ENCODE measurements at regions not wholly inside any gene's neighbourhood (a gene's known extent, or its start where the extent isn't known, plus 50 kb on each side); places are given as distances from the start of the nearest gene placed in this dataset.
A peak's percentile ranks its signal among the peaks of the same experiment; 100 is the strongest.
"Not testable (repeated sequence)": the region's sequence is repeated elsewhere in the genome, so short reads cannot be mapped to it uniquely, and the experiment has no call there.

GRCh38 chr4:153094435-153094834, 109.8 kb upstream of the TRIM2 start:
- Mint-ChIP-seq H3K4me3 (no peak overlapping the region), H3K36me3 (no peaks in the 10 kb centered on the region), H3K27ac (peak overlapping the region in 1 of 10 donors; percentile 24)

DNA sequence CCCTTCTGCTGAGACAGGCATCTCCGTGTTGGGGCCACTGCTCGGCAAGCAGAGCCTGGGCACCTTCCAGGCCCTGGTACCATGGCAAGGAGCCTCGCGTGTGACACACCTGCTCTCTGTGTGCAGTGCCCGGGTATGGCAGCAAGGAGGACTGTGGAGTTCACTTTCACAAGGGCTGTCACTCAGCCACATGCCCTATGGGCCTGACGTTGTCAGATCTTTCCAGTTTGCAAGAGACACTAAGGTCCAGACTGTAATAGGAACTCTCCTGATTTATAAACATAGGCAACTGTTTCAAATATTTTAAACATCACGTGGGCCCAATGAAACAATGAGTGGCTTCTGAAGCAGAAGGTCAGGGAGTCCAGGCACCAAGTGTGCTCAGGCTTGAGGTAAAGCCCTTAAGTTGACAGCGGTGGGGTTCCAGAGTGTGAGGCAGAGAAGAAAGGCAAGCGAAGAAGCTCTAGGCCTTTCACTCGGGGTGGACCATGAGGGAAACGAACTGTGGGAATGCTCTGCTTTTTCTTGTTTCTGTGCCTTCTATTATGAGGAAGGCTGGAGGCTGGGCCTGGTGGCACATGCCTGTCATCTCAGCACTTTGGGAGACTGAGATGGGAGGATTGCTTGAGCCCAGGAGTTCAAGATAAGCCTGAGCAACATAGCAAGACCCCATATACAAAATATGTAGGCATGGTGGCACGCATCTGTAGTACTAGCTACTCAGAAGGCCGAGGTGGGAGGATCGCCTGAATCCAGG, 108.6 kb upstream of the TRIM2 start:
- H3K27ac Mint-ChIP-seq = peak overlapping the region in 4 of 10 donors; percentile 5 to 82 (median 46)
- H3K9me3 Mint-ChIP-seq = no peaks in the 10 kb centered on the region
- H3K4me1 Mint-ChIP-seq = peaks cover 5 to 10% (median 6%) of the 10 kb centered on the region in 4 donors
- H3K36me3 Mint-ChIP-seq = no peaks in the 10 kb centered on the region
- DNase-seq = no peak
- POLR2A ChIA-PET = no interaction called here
- H3K27me3 Mint-ChIP-seq = no peaks in the 10 kb centered on the region
- no peak overlapping the region for H3K4me3 Mint-ChIP-seq
- ATAC-seq = no peak

More at GRCh38 chr4:153094435-153094834, 109.8 kb upstream of the TRIM2 start:
- DNase-seq (no peak), ATAC-seq (no peak)
- peaks cover 8 to 13% (median 10%) of the 10 kb centered on the region in 4 donors for H3K4me1 Mint-ChIP-seq
- no peaks in the 10 kb centered on the region for H3K27me3 Mint-ChIP-seq
- POLR2A ChIA-PET = interaction anchor here (1.1 kb wide), 1 partner anchor 20 kb away, joined by 3 read pairs; no protein-coding TSS in a partner anchor
- H3K9me3 Mint-ChIP-seq = no peaks in the 10 kb centered on the region

DNA sequence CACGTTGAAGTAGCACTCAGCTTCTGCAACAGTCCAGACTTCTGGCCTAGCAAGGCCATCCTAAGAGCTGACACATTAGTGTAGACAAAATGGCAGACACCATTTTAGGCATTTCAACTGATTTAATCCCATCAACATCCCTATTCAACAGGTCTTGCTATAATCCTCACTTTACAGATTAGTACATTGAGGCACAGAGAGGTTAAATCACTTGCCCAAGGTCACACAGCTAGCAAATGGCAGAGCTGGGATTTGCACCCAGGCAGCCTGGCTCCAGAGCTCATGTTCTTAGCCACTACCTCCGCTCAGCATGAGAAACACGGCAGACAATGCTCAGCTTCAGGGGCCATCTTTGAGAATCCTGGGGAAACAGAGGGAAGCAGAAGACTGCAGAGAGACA, 107.9 kb upstream of the TRIM2 start:
- DNase-seq (no peak), ATAC-seq (no peak)
- Mint-ChIP-seq H3K9me3 (no peaks in the 10 kb centered on the region), H3K4me1 (peaks cover 0 to 4% (median 2%) of the 10 kb centered on the region in 4 donors), H3K27me3 (no peaks in the 10 kb centered on the region), H3K36me3 (no peaks in the 10 kb centered on the region), H3K4me3 (no peak overlapping the region), H3K27ac (peak overlapping the region in 3 of 10 donors; percentile 12 to 62 (median 52))
- POLR2A ChIA-PET = no interaction called here

DNA sequence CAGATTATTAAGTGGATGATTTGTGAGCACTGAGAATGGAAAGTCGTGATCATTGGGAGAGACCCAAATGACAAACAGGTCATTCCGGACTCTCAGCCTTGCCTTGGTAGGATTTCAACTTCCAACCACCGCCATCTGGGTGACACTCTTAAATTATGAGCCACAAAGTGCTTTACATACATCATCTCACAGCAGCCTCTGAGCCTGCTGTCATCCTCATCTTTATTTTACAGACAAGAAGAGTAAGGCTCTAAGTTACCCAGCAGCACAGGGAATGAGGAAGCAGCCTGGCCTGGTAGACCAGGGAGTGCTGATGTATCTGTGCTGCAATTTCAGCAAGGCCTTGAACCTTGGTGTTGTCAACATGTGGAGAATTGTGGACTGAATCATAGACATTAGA, 105.8 kb upstream of the TRIM2 start:
- DNase-seq = no peak
- Mint-ChIP-seq H3K27me3 (no peaks in the 10 kb centered on the region), H3K4me3 (no peak overlapping the region), H3K27ac (no peak overlapping the region), H3K4me1 (peaks cover 0 to 4% (median 2%) of the 10 kb centered on the region in 4 donors), H3K36me3 (no peaks in the 10 kb centered on the region), H3K9me3 (no peaks in the 10 kb centered on the region)
- POLR2A ChIA-PET = interaction anchor here (0.6 kb wide), 2 partner anchors 16 to 553 kb away, joined by 3 read pairs; no protein-coding TSS in a partner anchor
- ATAC-seq = no peak

GRCh38 chr4:153099391-153100140, 104.7 kb upstream of the TRIM2 start:
- POLR2A ChIA-PET = no interaction called here
- Mint-ChIP-seq H3K9me3 (peaks cover 0 to 3% (median 0%) of the 10 kb centered on the region in 9 donors), H3K4me3 (no peak overlapping the region), H3K27ac (peak overlapping the region in 2 of 10 donors; percentile 3 to 34), H3K4me1 (peaks cover 4 to 7% (median 6%) of the 10 kb centered on the region in 4 donors), H3K27me3 (no peaks in the 10 kb centered on the region), H3K36me3 (peaks cover 0 to 2% (median 0%) of the 10 kb centered on the region in 3 donors)
- ATAC-seq = no peak
- no peak for DNase-seq

DNA sequence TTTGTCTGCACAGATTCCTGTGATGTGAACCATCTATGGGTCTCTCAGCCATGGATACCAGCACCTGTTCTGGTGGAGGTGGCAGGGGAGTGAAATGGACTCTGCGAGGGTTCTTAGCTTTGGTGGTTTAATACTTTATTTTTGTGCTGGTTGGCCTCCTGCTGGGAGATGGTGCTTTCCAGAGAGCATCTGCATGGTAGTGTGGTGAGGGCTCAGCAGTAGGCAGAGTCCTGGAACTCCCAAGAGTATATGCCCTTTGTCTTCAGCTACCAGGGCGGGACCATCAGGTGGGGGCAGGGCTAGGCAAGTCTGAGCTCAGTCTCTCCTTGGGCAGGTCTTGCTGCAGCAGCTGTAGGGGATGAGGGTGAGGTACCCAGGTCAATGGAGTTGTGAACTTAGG, 97.5 kb upstream of the TRIM2 start:
- not testable (repeated sequence) for H3K36me3 Mint-ChIP-seq, ATAC-seq, DNase-seq, H3K4me3 Mint-ChIP-seq, H3K27me3 Mint-ChIP-seq
- POLR2A ChIA-PET = interaction anchor here (0.8 kb wide), 1 partner anchor 8 kb away, joined by 3 read pairs; no protein-coding TSS in a partner anchor
- Mint-ChIP-seq H3K4me1 (peaks cover 8 to 19% (median 13%) of the 10 kb centered on the region in 4 donors), H3K27ac (peak overlapping the region in 3 of 10 donors; percentile 16 to 72 (median 43)), H3K9me3 (peaks cover 0 to 17% (median 6%) of the 10 kb centered on the region in 9 donors)

DNA sequence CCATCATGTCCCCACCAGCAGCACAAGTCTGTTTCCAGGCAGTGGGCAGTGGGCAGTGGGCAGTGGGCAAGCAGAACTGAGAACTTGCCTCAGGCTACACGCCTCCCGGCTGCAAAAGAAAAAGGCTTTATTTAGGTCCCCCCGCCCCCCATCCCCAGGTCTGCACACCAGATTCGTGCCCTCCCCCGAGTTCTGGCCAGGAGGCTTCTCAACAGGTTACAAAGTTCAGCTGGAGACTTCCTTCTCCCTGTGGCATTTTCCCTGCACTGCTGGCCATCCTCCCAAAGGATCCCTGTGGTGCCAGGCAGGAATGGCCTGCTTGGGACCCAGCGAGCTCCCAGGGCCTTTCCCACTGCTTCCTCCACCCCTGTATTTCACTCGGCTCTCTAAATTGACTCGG, 97.0 kb upstream of the TRIM2 start:
- POLR2A ChIA-PET = interaction anchor here (0.8 kb wide), 1 partner anchor 7 kb away, joined by 3 read pairs; no protein-coding TSS in a partner anchor
- Mint-ChIP-seq H3K36me3 (peaks cover 0 to 8% (median 7%) of the 10 kb centered on the region in 3 donors), H3K4me1 (peaks cover 8 to 19% (median 13%) of the 10 kb centered on the region in 4 donors), H3K4me3 (no peak overlapping the region), H3K9me3 (peaks cover 0 to 17% (median 6%) of the 10 kb centered on the region in 9 donors), H3K27me3 (no peaks in the 10 kb centered on the region), H3K27ac (peak overlapping the region in 3 of 10 donors; percentile 27 to 72 (median 43))
- DNase-seq = no peak
- ATAC-seq = no peak

GRCh38 chr4:153109296-153109849, 94.9 kb upstream of the TRIM2 start:
- POLR2A ChIA-PET = no interaction called here
- no peak overlapping the region for H3K4me3 Mint-ChIP-seq
- no peaks in the 10 kb centered on the region for H3K27me3 Mint-ChIP-seq
- H3K4me1 Mint-ChIP-seq = peaks cover 3 to 17% (median 11%) of the 10 kb centered on the region in 4 donors
- ATAC-seq (no peak), DNase-seq (no peak)
- peaks cover 0 to 17% (median 6%) of the 10 kb centered on the region in 9 donors for H3K9me3 Mint-ChIP-seq
- peak overlapping the region in 5 of 10 donors; percentile 15 to 87 (median 56) for H3K27ac Mint-ChIP-seq
- peaks cover 0 to 8% (median 6%) of the 10 kb centered on the region in 3 donors for H3K36me3 Mint-ChIP-seq

- no peak overlapping the region for H3K4me3 Mint-ChIP-seq
These were observed 93.5 kb upstream of the TRIM2 start for GRCh38 chr4:153110739-153111138.

GRCh38 chr4:153111426-153112040, 92.7 kb upstream of the TRIM2 start:
- POLR2A ChIA-PET = interaction anchor here (1.2 to 6.0 kb wide), 2 partner anchors 15 to 332 kb away, joined by 3 to 44 read pairs; partner anchors contain the start of gene TIGD4
- Mint-ChIP-seq H3K4me1 (peaks cover 0 to 22% (median 8%) of the 10 kb centered on the region in 4 donors), H3K27me3 (no peaks in the 10 kb centered on the region), H3K36me3 (no peaks in the 10 kb centered on the region), H3K4me3 (peak overlapping the region in 1 of 10 donors; percentile 8), H3K9me3 (peaks cover 0 to 3% (median 0%) of the 10 kb centered on the region in 9 donors), H3K27ac (peak overlapping the region in 2 of 10 donors; percentile 15 to 82)
- ATAC-seq (no peak), DNase-seq (peak in 1 of 10 donors; percentile 33)

More at GRCh38 chr4:153110739-153111138, 93.5 kb upstream of the TRIM2 start:
- POLR2A ChIA-PET = interaction anchor here (1.2 to 6.0 kb wide), 2 partner anchors 16 to 331 kb away, joined by 3 to 44 read pairs; partner anchors contain the start of gene TIGD4
- ATAC-seq = no peak
- no peak for DNase-seq
- Mint-ChIP-seq H3K36me3 (peaks cover 0 to 8% (median 2%) of the 10 kb centered on the region in 3 donors), H3K27ac (peak overlapping the region in 5 of 10 donors; percentile 15 to 87 (median 76)), H3K9me3 (peaks cover 0 to 11% (median 2%) of the 10 kb centered on the region in 9 donors), H3K27me3 (no peaks in the 10 kb centered on the region), H3K4me1 (peaks cover 0 to 20% (median 8%) of the 10 kb centered on the region in 4 donors)

- H3K27ac Mint-ChIP-seq = no peak overlapping the region
- POLR2A ChIA-PET = interaction anchor here (0.7 to 6.0 kb wide), 3 partner anchors 9 to 333 kb away, joined by 3 to 44 read pairs (median 3); partner anchors contain the start of gene TIGD4
- H3K27me3 Mint-ChIP-seq = no peaks in the 10 kb centered on the region
- peaks cover 0 to 2% (median 0%) of the 10 kb centered on the region in 9 donors for H3K9me3 Mint-ChIP-seq
- peak; percentile 24 to 75 (median 50) for DNase-seq
- ATAC-seq = peak; percentile 6 to 28
- H3K4me3 Mint-ChIP-seq = peak overlapping the region in 1 of 10 donors; percentile 12
- H3K4me1 Mint-ChIP-seq = peaks cover 0 to 22% (median 8%) of the 10 kb centered on the region in 4 donors
- no peaks in the 10 kb centered on the region for H3K36me3 Mint-ChIP-seq
These were observed 92.2 kb upstream of the TRIM2 start for GRCh38 chr4:153112041-153112441.
